Trophoblast cell (in vitro differentiated cells and primary cell): ENCODE measurements at regions not wholly inside any gene's neighbourhood (a gene's known extent, or its start where the extent isn't known, plus 50 kb on each side); places are given as distances from the start of the nearest gene placed in this dataset.

Experiments
- DNase-seq, 2 donors: peaks; one replicate each; pipeline ENCODE4 v3.0.0-alpha.2; 2016
- H2AFZ ChIP-seq: 2 replicates; pipeline ENCODE4 v1.6.1; 2013; ENCODE audit warnings: low read length, moderate library complexity, mild to moderate bottlenecking; ENCODE audit not compliant: insufficient read depth, poor library complexity
- H2AK5ac ChIP-seq: 2 replicates; pipeline ENCODE4 v1.6.1; 2013; ENCODE audit warnings: mild to moderate bottlenecking, low read length
- H2BK120ac ChIP-seq: 2 replicates; pipeline ENCODE4 v1.6.1; 2013; ENCODE audit warnings: low read length, mild to moderate bottlenecking, moderate library complexity; ENCODE audit not compliant: insufficient read depth, poor library complexity
- H2BK12ac ChIP-seq: 2 replicates; pipeline ENCODE4 v1.6.1; 2013; ENCODE audit warnings: mild to moderate bottlenecking, low read length, moderate library complexity
- H2BK5ac ChIP-seq: 2 replicates; pipeline ENCODE4 v1.6.1; 2013; ENCODE audit warnings: low read length, low read depth, moderate library complexity, mild to moderate bottlenecking; ENCODE audit not compliant: poor library complexity
- H3K14ac ChIP-seq: 2 replicates; pipeline ENCODE4 v1.6.1; 2013; ENCODE audit warnings: mild to moderate bottlenecking, low read length
- H3K18ac ChIP-seq: 2 replicates; pipeline ENCODE4 v1.6.1; 2013; ENCODE audit warnings: mild to moderate bottlenecking, low read length
- H3K23ac ChIP-seq: 2 replicates; pipeline ENCODE4 v1.6.1; 2013; ENCODE audit warnings: low read length
- H3K27ac ChIP-seq: 2 replicates; pipeline ENCODE4 v1.5.1; 2013; ENCODE audit warnings: low read depth, mild to moderate bottlenecking, inconsistent platforms, low read length, moderate library complexity
- H3K27me3 ChIP-seq: 2 replicates; pipeline ENCODE4 v1.6.1; 2013; ENCODE audit warnings: inconsistent platforms, mild to moderate bottlenecking, low read length, moderate library complexity; ENCODE audit not compliant: insufficient read depth
- H3K36me3 ChIP-seq, 2 experiments: 1 replicate in 1 of 2; 2 replicates in 1 of 2; pipeline ENCODE4 v1.6.1; 2013; ENCODE audit warnings: low read length in 2 of 2, mild to moderate bottlenecking in 2 of 2, moderate library complexity in 1 of 2; ENCODE audit not compliant: insufficient read depth in 2 of 2, control insufficient read depth in 1 of 2
- H3K4ac ChIP-seq: 2 replicates; pipeline ENCODE4 v1.6.1; 2013; ENCODE audit warnings: low read depth, mild to moderate bottlenecking, low read length, moderate library complexity
- H3K4me1 ChIP-seq, 2 experiments: 1 replicate in 1 of 2; 2 replicates in 1 of 2; pipeline ENCODE4 v1.6.1; 2013; ENCODE audit warnings: low read length in 2 of 2, mild to moderate bottlenecking in 2 of 2, moderate library complexity in 1 of 2; ENCODE audit not compliant: insufficient read depth in 2 of 2, control insufficient read depth in 1 of 2
- H3K4me2 ChIP-seq: 2 replicates; pipeline ENCODE4 v1.6.1; 2013; ENCODE audit warnings: inconsistent platforms, mild to moderate bottlenecking, low read length, moderate library complexity
- H3K4me3 ChIP-seq: 2 replicates; pipeline ENCODE4 v1.5.1; 2013; ENCODE audit warnings: mild to moderate bottlenecking, low read depth, low read length, inconsistent platforms
- H3K79me1 ChIP-seq: one replicate; pipeline ENCODE4 v1.6.1; 2013; ENCODE audit warnings: low read length
- H3K79me2 ChIP-seq: 2 replicates; pipeline ENCODE4 v1.6.1; 2013; ENCODE audit warnings: low read length, mild to moderate bottlenecking; ENCODE audit not compliant: control insufficient read depth, insufficient read depth, poor library complexity
- H3K9ac ChIP-seq: 2 replicates; pipeline ENCODE4 v1.6.1; 2013; ENCODE audit warnings: mild to moderate bottlenecking, low read length
- H3K9me3 ChIP-seq: 2 replicates; pipeline ENCODE4 v1.6.1; 2013; ENCODE audit warnings: low read depth, mild to moderate bottlenecking, control low read depth, inconsistent platforms, low read length; ENCODE audit not compliant: insufficient read depth
- H4K12ac ChIP-seq: 2 replicates; pipeline ENCODE4 v1.6.1; 2013; ENCODE audit warnings: low read depth, mild to moderate bottlenecking, low read length, moderate library complexity
- H4K8ac ChIP-seq: 2 replicates; pipeline ENCODE4 v1.6.1; 2013; ENCODE audit warnings: low read depth, mild to moderate bottlenecking, low read length, moderate library complexity
- H4K91ac ChIP-seq: one replicate; pipeline ENCODE4 v1.6.1; 2013; ENCODE audit warnings: low read depth, mild to moderate bottlenecking, low read length, moderate library complexity
- WGBS: extraction: QIAGEN DNeasy Blood & Tissue Kit; methylation state at CpG from one replicate; pipeline ENCODE4 v1.1.7; 2013; ENCODE audit warnings: missing lambda C conversion rate; ENCODE audit not compliant: insufficient read length, insufficient coverage; ENCODE audit errors: extremely low coverage; 5-methylcytosine and 5-hydroxymethylcytosine counted together

GRCh38 chr16:86669937-86670749 lies 91.8 kb downstream of the FOXL1 start:
- no peak overlapping the region for H3K4me3 ChIP-seq
- no peak for DNase-seq
- no peak overlapping the region for H3K9ac ChIP-seq
- no peak overlapping the region for H3K18ac ChIP-seq
- H3K36me3 ChIP-seq, result no peaks in the 10 kb centered on the region
- H4K8ac ChIP-seq, result no peak overlapping the region
- no peaks in the 10 kb centered on the region for H3K9me3 ChIP-seq
- H4K91ac ChIP-seq, result no peak overlapping the region
- H2BK5ac ChIP-seq, result no peak overlapping the region
- H3K79me1 ChIP-seq, result peaks cover 3% of the 10 kb centered on the region
- WGBS, result no CpG with 5 or more reads among the region's 30 CpGs
- H2BK120ac ChIP-seq, result no peak overlapping the region
- H3K23ac ChIP-seq, result no peak overlapping the region
- H3K4me1 ChIP-seq, result peaks cover 5% of the 10 kb centered on the region in 2 experiments
- no peak overlapping the region for H2AFZ ChIP-seq
- H2BK12ac ChIP-seq, result no peak overlapping the region
- no peak overlapping the region for H3K4ac ChIP-seq
- no peaks in the 10 kb centered on the region for H3K27me3 ChIP-seq
- no peak overlapping the region for H3K27ac ChIP-seq
- no peak overlapping the region for H4K12ac ChIP-seq
- no peak overlapping the region for H2AK5ac ChIP-seq
- no peak overlapping the region for H3K14ac ChIP-seq
- no peak overlapping the region for H3K4me2 ChIP-seq
- H3K79me2 ChIP-seq, result no peaks in the 10 kb centered on the region

GRCh38 chr16:86670750-86671234 lies 92.4 kb downstream of the FOXL1 start:
- Histone ChIP-seq H3K9me3 (no peaks in the 10 kb centered on the region), H3K14ac (no peak overlapping the region), H4K8ac (no peak overlapping the region), H3K27me3 (no peaks in the 10 kb centered on the region), H3K4me1 (peaks cover 2 to 3% of the 10 kb centered on the region in 2 experiments), H3K79me1 (no peaks in the 10 kb centered on the region), H3K27ac (no peak overlapping the region), H3K4ac (no peak overlapping the region), H3K79me2 (no peaks in the 10 kb centered on the region), H4K12ac (no peak overlapping the region), H3K18ac (no peak overlapping the region), H3K4me3 (no peak overlapping the region), H3K23ac (no peak overlapping the region), H2AK5ac (no peak overlapping the region), H3K4me2 (no peak overlapping the region), H2BK120ac (no peak overlapping the region), H2BK12ac (no peak overlapping the region), H3K9ac (no peak overlapping the region), H2BK5ac (no peak overlapping the region), H2AFZ (no peak overlapping the region), H4K91ac (peak overlapping the region; percentile 59), H3K36me3 (no peaks in the 10 kb centered on the region)
- no peak for DNase-seq
- no CpG with 5 or more reads among the region's 11 CpGs for WGBS

- peaks cover 5% of the 10 kb centered on the region in 2 experiments for H3K4me1 ChIP-seq
- no peak overlapping the region for H3K4me2 ChIP-seq
- H3K14ac ChIP-seq, result no peak overlapping the region
- H3K79me2 ChIP-seq, result no peaks in the 10 kb centered on the region
- no peak overlapping the region for H4K8ac ChIP-seq
- H3K36me3 ChIP-seq, result no peaks in the 10 kb centered on the region
- H3K79me1 ChIP-seq, result no peaks in the 10 kb centered on the region
- no peak overlapping the region for H2BK120ac ChIP-seq
- no peak overlapping the region for H3K9ac ChIP-seq
- no peak overlapping the region for H3K27ac ChIP-seq
- DNase-seq, result no peak
- H3K4ac ChIP-seq, result no peak overlapping the region
- no peak overlapping the region for H2AFZ ChIP-seq
- H3K9me3 ChIP-seq, result peaks cover 3% of the 10 kb centered on the region
- no peak overlapping the region for H4K12ac ChIP-seq
- H3K18ac ChIP-seq, result no peak overlapping the region
- no peaks in the 10 kb centered on the region for H3K27me3 ChIP-seq
- no peak overlapping the region for H2BK12ac ChIP-seq
- no peak overlapping the region for H3K23ac ChIP-seq
- H2AK5ac ChIP-seq, result no peak overlapping the region
- no peak overlapping the region for H2BK5ac ChIP-seq
- WGBS, result no CpG with 5 or more reads among the region's 15 CpGs
- H3K4me3 ChIP-seq, result no peak overlapping the region
- H4K91ac ChIP-seq, result no peak overlapping the region
Measured at GRCh38 chr16:86671486-86672178, 93.3 kb downstream of the FOXL1 start.

DNA sequence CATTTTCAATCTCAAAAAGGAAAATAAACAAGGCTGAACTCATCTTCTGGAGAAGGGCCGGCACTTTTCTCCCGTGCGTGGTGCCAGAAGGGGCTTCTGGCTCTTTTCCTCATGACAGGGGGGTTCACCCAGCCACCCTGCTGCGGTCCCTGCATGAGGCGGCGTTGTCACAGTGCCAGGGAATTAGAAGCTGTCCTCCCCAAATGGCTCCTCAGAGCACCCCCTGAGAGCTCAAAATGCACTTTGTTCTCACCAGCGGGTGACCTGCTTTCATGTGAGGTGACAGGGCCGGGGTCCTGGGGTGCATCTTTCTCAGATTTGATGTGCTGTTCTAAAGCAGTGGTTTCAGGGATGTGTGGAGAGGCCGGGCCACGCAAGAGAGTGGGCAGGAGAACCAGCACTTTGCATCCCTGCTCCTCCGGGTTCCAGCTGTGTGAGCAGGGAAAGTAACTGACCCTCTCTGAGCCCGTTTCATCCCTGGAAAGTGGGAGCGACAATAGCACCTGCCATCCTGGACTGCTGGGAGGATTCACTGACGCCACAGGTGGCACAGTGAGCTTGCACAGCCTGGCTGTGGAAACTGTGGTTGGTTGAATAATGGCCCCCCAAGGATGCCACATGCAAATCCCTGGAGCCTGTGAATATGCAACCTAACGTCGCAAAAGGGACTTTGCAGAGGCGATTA lies 94.0 kb downstream of the FOXL1 start:
- Histone ChIP-seq H3K4me2 (no peak overlapping the region), H2AFZ (no peak overlapping the region), H3K4me3 (no peak overlapping the region), H3K9ac (no peak overlapping the region), H3K79me1 (peaks cover 2% of the 10 kb centered on the region), H4K8ac (no peak overlapping the region), H2AK5ac (no peak overlapping the region), H3K27me3 (no peaks in the 10 kb centered on the region), H3K14ac (no peak overlapping the region), H4K12ac (no peak overlapping the region), H2BK5ac (no peak overlapping the region), H3K4ac (no peak overlapping the region), H3K18ac (no peak overlapping the region), H3K9me3 (peaks cover 4% of the 10 kb centered on the region), H3K36me3 (no peaks in the 10 kb centered on the region), H3K27ac (no peak overlapping the region), H2BK12ac (peak overlapping the region; percentile 20), H3K23ac (no peak overlapping the region), H3K4me1 (peaks cover 7% of the 10 kb centered on the region in 2 experiments), H4K91ac (peak overlapping the region; percentile 50), H3K79me2 (no peaks in the 10 kb centered on the region), H2BK120ac (no peak overlapping the region)
- no CpG with 5 or more reads among the region's 17 CpGs for WGBS
- no peak for DNase-seq
